OCI-LY1 (cell line): ENCODE measurements at regions not wholly inside any gene's neighbourhood (a gene's known extent, or its start where the extent isn't known, plus 50 kb on each side); places are given as distances from the start of the nearest gene placed in this dataset.

Experiments used
- EZH2 ChIP-seq: fragments of 200-600 bp; sonication (generic), shearing (Covaris generic); IDR thresholded peaks from 2 replicates; pipeline ENCODE4 v1.8.0; 2017; ENCODE audit warnings: borderline replicate concordance, mixed run types, mild to moderate bottlenecking, antibody characterized with exemption, low read length, moderate library complexity, mixed read lengths
- TF ChIP-seq, protein P1 (sequence below): fragments of 200-600 bp; sonication (generic), shearing (Covaris generic); IDR thresholded peaks from 2 replicates; pipeline ENCODE4 v1.5.1; 2017; ENCODE audit warnings: mild to moderate bottlenecking, antibody characterized with exemption, low read length, moderate library complexity, mixed read lengths

DNA sequence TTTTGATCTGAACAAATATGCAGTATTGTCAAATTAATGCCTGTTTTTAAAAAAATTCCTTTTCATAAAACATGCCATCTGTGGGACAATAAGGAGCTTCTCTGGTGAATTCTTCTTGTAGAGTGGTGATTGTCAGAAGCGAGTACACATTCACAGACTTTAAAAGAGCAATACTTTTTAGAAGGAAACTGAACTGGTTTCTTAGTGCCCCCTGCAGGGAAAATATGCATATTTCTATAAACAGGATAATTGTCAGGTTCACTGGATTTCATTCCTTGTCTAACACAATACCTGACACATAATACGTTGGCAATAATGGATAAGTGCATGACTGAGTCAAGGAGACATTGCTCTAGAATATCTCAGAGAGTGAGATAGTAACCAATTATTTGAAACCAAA is 133.7 kb downstream of the KIF4B start:
- TF ChIP-seq, protein P1, sequence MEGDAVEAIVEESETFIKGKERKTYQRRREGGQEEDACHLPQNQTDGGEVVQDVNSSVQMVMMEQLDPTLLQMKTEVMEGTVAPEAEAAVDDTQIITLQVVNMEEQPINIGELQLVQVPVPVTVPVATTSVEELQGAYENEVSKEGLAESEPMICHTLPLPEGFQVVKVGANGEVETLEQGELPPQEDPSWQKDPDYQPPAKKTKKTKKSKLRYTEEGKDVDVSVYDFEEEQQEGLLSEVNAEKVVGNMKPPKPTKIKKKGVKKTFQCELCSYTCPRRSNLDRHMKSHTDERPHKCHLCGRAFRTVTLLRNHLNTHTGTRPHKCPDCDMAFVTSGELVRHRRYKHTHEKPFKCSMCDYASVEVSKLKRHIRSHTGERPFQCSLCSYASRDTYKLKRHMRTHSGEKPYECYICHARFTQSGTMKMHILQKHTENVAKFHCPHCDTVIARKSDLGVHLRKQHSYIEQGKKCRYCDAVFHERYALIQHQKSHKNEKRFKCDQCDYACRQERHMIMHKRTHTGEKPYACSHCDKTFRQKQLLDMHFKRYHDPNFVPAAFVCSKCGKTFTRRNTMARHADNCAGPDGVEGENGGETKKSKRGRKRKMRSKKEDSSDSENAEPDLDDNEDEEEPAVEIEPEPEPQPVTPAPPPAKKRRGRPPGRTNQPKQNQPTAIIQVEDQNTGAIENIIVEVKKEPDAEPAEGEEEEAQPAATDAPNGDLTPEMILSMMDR: peak; percentile 45
- TF ChIP-seq EZH2: no peak
